PC-9 (cell line): ENCODE measurements at regions not wholly inside any gene's neighbourhood (a gene's known extent, or its start where the extent isn't known, plus 50 kb on each side); places are given as distances from the start of the nearest gene placed in this dataset.

Experiments used
- EZH2 ChIP-seq: fragments of 200-600 bp; sonication (generic); IDR thresholded peaks from 2 replicates; pipeline ENCODE4 v1.8.0; 2017; ENCODE audit warnings: antibody characterized with exemption, low read depth
- TF ChIP-seq, protein P1 (sequence below): fragments of 200-600 bp; sonication (generic); conservative IDR thresholded peaks from 2 replicates; pipeline ENCODE4 v1.6.1; 2017; ENCODE audit warnings: mixed run types, antibody characterized with exemption, mild to moderate bottlenecking, moderate library complexity

DNA sequence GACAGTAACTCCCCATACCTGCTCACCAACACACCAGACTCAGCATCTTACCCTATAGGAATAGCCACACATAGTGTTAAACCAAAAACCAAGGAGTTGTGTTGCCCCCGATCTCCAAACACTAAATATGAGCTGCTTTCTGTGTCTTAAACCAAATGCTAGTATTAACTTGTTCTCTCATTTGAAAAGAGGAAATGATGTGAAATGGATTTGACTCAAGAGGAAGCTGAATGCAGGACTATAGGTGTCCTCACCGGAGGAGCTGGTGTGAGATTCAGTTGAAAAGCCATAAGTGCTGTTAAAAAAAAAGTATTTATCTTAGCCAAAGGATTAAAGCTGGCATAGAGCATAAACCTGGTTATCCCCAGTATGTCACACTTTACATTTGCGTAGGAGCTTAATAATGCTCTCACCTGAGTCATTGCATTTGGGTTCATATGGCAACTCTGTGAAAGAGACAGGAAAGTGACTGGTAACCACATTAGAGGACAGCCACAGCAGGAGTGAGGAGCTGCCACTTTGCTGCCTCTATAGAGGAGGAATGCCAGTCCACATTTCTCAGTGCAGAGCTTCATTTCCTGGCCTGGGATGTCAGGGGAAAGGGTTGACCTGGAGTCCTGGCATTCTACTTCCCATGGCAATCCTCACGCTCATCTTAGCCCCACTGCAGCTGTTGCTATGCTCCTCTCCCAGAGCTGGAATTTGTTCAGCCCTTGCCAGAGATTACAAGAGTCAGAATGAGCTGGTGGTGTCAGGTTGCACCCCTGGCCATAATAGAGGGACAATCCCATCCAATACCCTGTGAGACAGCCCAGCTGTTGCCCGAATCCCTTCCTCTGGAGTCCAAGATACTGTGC, 143.3 kb upstream of the ANKFN1 start:
- TF ChIP-seq, protein P1, sequence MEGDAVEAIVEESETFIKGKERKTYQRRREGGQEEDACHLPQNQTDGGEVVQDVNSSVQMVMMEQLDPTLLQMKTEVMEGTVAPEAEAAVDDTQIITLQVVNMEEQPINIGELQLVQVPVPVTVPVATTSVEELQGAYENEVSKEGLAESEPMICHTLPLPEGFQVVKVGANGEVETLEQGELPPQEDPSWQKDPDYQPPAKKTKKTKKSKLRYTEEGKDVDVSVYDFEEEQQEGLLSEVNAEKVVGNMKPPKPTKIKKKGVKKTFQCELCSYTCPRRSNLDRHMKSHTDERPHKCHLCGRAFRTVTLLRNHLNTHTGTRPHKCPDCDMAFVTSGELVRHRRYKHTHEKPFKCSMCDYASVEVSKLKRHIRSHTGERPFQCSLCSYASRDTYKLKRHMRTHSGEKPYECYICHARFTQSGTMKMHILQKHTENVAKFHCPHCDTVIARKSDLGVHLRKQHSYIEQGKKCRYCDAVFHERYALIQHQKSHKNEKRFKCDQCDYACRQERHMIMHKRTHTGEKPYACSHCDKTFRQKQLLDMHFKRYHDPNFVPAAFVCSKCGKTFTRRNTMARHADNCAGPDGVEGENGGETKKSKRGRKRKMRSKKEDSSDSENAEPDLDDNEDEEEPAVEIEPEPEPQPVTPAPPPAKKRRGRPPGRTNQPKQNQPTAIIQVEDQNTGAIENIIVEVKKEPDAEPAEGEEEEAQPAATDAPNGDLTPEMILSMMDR, result no peak
- no peak for TF ChIP-seq EZH2
